ENCODE measurements at regions not wholly inside any gene's neighbourhood (a gene's known extent, or its start where the extent isn't known, plus 50 kb on each side); places are given as distances from the start of the nearest gene placed in this dataset.

DNA sequence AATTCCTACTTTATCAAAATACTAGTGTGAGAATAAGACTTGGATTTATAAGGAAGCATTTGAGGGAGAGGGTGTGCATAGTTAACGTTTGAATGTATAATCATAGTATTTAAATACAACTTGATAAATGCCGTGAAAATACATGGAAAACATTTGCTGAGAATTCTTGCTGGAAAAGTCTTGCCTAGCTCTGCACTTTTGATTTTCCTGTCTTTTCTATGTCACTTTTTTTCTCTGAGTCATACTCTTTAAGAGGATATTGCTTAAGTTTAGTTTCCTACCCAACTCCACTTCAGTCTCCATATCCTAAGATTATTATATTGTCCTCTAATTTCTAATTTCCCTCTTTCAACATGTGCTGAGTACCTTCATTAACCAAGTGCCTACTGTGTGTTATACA is 616.6 kb upstream of the SEMA6A start:
- Histone ChIP-seq H3K27ac (no peak overlapping the region), H3K36me3 (no peaks in the 10 kb centered on the region), H3K4me3 (no peak overlapping the region), H3K9me3 (no peaks in the 10 kb centered on the region), H3K4me1 (no peaks in the 10 kb centered on the region), H3K27me3 (no peaks in the 10 kb centered on the region)
- DNase-seq (no peak), ATAC-seq (no peak)
- intact Hi-C loops (cut with DNase I), result no loop called here
- TF ChIP-seq, protein P1, sequence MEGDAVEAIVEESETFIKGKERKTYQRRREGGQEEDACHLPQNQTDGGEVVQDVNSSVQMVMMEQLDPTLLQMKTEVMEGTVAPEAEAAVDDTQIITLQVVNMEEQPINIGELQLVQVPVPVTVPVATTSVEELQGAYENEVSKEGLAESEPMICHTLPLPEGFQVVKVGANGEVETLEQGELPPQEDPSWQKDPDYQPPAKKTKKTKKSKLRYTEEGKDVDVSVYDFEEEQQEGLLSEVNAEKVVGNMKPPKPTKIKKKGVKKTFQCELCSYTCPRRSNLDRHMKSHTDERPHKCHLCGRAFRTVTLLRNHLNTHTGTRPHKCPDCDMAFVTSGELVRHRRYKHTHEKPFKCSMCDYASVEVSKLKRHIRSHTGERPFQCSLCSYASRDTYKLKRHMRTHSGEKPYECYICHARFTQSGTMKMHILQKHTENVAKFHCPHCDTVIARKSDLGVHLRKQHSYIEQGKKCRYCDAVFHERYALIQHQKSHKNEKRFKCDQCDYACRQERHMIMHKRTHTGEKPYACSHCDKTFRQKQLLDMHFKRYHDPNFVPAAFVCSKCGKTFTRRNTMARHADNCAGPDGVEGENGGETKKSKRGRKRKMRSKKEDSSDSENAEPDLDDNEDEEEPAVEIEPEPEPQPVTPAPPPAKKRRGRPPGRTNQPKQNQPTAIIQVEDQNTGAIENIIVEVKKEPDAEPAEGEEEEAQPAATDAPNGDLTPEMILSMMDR (IDR thresholded peaks at IDR 0.05), result no peak

- DNase-seq (no peak), ATAC-seq (no peak)
- no peaks in the 10 kb centered on the region for H3K36me3 ChIP-seq
- no peaks in the 10 kb centered on the region for H3K9me3 ChIP-seq
- TF ChIP-seq, protein P1 (IDR thresholded peaks at IDR 0.05), result no peak
- no peaks in the 10 kb centered on the region for H3K4me1 ChIP-seq
- intact Hi-C loops (cut with DNase I), result no loop called here
- no peak overlapping the region for H3K4me3 ChIP-seq
- no peak overlapping the region for H3K27ac ChIP-seq
- no peaks in the 10 kb centered on the region for H3K27me3 ChIP-seq
Observed at GRCh38 chr5:117189784-117190183, 615.2 kb upstream of the SEMA6A start.

DNA sequence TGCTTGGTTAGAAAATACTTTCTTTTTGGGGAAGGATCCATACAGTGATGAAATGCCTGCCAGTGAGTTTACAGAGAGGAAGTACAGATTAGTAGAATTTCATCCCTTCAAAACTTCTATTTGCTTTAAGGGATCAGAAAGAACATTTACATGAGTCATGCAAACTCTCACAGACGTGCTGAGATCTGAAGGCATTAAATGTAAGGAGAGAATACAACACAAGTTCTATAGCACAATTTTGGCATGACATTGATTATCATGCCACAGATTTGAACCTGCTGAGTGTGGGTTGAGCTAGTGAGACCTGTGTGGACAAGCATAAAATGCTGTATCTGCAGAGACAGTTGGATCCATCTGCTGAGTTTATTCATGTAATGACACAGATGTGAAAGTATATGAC is 613.6 kb upstream of the SEMA6A start:
- Histone ChIP-seq H3K9me3 (no peaks in the 10 kb centered on the region), H3K4me1 (no peaks in the 10 kb centered on the region), H3K27me3 (no peaks in the 10 kb centered on the region), H3K4me3 (no peak overlapping the region), H3K27ac (no peak overlapping the region), H3K36me3 (no peaks in the 10 kb centered on the region)
- TF ChIP-seq, protein P1 (IDR thresholded peaks at IDR 0.05), result no peak
- ATAC-seq, result no peak
- intact Hi-C loops (cut with DNase I), result no loop called here
- no peak for DNase-seq

DNA sequence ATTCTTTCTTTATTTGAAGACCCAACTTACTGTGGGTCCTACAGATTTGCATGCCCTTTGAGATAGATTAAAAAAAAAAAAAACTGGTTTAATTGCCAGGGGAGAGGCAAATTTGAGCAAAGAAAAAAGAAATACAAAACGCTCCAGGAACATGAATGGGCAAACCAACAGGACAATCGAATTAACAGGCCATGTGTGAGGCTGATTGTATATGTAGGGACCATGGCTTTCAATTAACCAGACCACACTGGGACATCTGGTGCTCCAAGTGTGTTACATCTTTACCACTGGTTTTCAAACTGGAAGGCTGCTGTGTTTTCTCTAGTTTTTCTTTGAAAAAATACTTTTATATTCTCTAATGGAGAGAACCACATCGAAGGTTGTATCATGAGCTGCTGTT is 612.1 kb upstream of the SEMA6A start:
- DNase-seq (no peak), ATAC-seq (no peak)
- Histone ChIP-seq H3K4me1 (no peaks in the 10 kb centered on the region), H3K9me3 (no peaks in the 10 kb centered on the region), H3K36me3 (no peaks in the 10 kb centered on the region), H3K27me3 (no peaks in the 10 kb centered on the region), H3K27ac (no peak overlapping the region), H3K4me3 (no peak overlapping the region)
- intact Hi-C loops (cut with DNase I), result no loop called here
- TF ChIP-seq, protein P1 (IDR thresholded peaks at IDR 0.05), result no peak

DNA sequence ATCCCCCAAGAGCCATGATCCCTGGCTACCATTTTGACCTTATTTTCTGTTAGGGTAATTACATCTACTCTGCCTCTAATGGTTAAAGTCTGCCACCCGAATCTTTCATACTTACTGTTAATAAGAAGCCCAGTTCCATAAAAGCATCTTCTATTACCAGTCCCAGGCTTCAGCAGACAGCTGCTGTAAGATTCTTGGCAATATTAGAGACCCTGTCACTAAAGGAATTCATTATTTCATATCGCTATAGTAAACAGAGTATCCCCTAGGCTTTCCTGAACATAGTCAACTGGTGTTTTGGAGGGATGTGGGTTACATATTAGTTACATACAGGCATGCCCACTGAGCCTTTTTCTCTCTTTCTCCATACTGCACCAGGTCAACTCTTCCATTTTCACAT is 608.7 kb upstream of the SEMA6A start:
- TF ChIP-seq, protein P1 (IDR thresholded peaks at IDR 0.05), result no peak
- H3K27ac ChIP-seq, result no peak overlapping the region
- no peak overlapping the region for H3K4me3 ChIP-seq
- H3K36me3 ChIP-seq, result no peaks in the 10 kb centered on the region
- H3K27me3 ChIP-seq, result no peaks in the 10 kb centered on the region
- no peaks in the 10 kb centered on the region for H3K4me1 ChIP-seq
- no peaks in the 10 kb centered on the region for H3K9me3 ChIP-seq
- DNase-seq (no peak), ATAC-seq (no peak)
- intact Hi-C loops (cut with DNase I), result no loop called here

- DNase-seq, result no peak
- Histone ChIP-seq H3K4me3 (no peak overlapping the region), H3K9me3 (no peaks in the 10 kb centered on the region), H3K27me3 (no peaks in the 10 kb centered on the region), H3K4me1 (no peaks in the 10 kb centered on the region), H3K36me3 (no peaks in the 10 kb centered on the region), H3K27ac (no peak overlapping the region)
- no peak for ATAC-seq
- intact Hi-C loops (cut with DNase I), result no loop called here
- TF ChIP-seq, protein P1 (IDR thresholded peaks at IDR 0.05), result no peak
Observed at GRCh38 chr5:117182104-117182503, 607.5 kb upstream of the SEMA6A start.
